Spleen (tissue), 11 donors: ENCODE measurements at regions not wholly inside any gene's neighbourhood (a gene's known extent, or its start where the extent isn't known, plus 50 kb on each side); places are given as distances from the start of the nearest gene placed in this dataset.

Experiments
- DNase-seq: peaks from one replicate; pipeline ENCODE4 v3.0.0-alpha.2; 2020
- H3K27ac ChIP-seq, 8 donors: fragments of 200-600 bp; sonication (generic) in 7 of 8; 1 replicate in 4 of 8; 2 replicates in 4 of 8; pipeline versions ENCODE4 v1.5.0 to v1.8.0; 2016 to 2021; ENCODE audit warnings: inconsistent platforms in 4 of 8, mild to moderate bottlenecking in 4 of 8, moderate library complexity in 1 of 8
- H3K27me3 ChIP-seq, 7 donors: fragments of 200-600 bp; sonication (generic) in 6 of 7; replicated peaks in 1 of 7; 1 replicate in 4 of 7; 2 replicates in 3 of 7; pipeline versions ENCODE4 v1.5.0 to v1.8.0; 2016 to 2021; ENCODE audit warnings: inconsistent platforms in 3 of 7, mild to moderate bottlenecking in 1 of 7
- H3K36me3 ChIP-seq, 6 donors: fragments of 200-600 bp; sonication (generic) in 5 of 6; 1 replicate in 4 of 6; 2 replicates in 2 of 6; pipeline versions ENCODE4 v1.5.0 to v1.8.0; 2016 to 2021; ENCODE audit warnings: inconsistent platforms in 2 of 6
- H3K4me1 ChIP-seq, 6 donors: fragments of 200-600 bp; sonication (generic) in 5 of 6; 1 replicate in 3 of 6; 2 replicates in 3 of 6; pipeline versions ENCODE4 v1.5.0 to v1.8.0; 2016 to 2021; ENCODE audit warnings: inconsistent platforms in 3 of 6
- H3K4me3 ChIP-seq, 8 donors: fragments of 200-600 bp; sonication (generic) in 7 of 8; 1 replicate in 4 of 8; 2 replicates in 4 of 8; pipeline versions ENCODE4 v1.5.0 to v1.8.0; 2016 to 2021; ENCODE audit warnings: inconsistent platforms in 4 of 8, mild to moderate bottlenecking in 4 of 8, moderate library complexity in 2 of 8
- H3K9me3 ChIP-seq, 8 donors: fragments of 200-600 bp; sonication (generic) in 7 of 8; 1 replicate in 4 of 8; 2 replicates in 4 of 8; pipeline versions ENCODE4 v1.5.0 to v1.8.0; 2016 to 2021; ENCODE audit warnings: inconsistent platforms in 4 of 8
- POLR2A ChIP-seq, 3 donors: fragments of 450-650 bp; IDR thresholded peaks; one replicate each; pipeline ENCODE4 v1.5.1; 2017; ENCODE audit warnings: antibody characterized with exemption in 3 of 3, mild to moderate bottlenecking in 1 of 3
- POLR2AphosphoS5 ChIP-seq, 3 donors: sonication (generic); formaldehyde crosslinking; IDR thresholded peaks; one replicate each; pipeline ENCODE4 v1.5.1; 2017; ENCODE audit warnings: antibody characterized with exemption in 3 of 3
- WGBS, 5 donors: extraction: QIAGEN DNeasy Blood & Tissue Kit in 3 of 5; methylation state at CpG; one replicate each; pipeline versions ENCODE4 v1.1.5 to v1.1.7; 2013 to 2018; 5-methylcytosine and 5-hydroxymethylcytosine counted together
- intact Hi-C: fragments of 100-400 bp; cut with DNase I; formaldehyde crosslinking; loops from one replicate; pipeline ENCODE4 v1.15.0; 2023; ENCODE audit warnings: low total_unique reads
- TF ChIP-seq, protein P1 (sequence below), 11 experiments: fragments of 200-600 bp in 7 of 11; fragments of 450-650 bp in 4 of 11; sonication (generic) in 4 of 11; IDR thresholded peaks in 8 of 11; conservative IDR thresholded peaks in 3 of 11; 1 replicate in 7 of 11; 2 replicates in 4 of 11; pipeline versions ENCODE4 v1.4.0 to v1.8.0; 2016 to 2021; ENCODE audit warnings: antibody characterized with exemption in 11 of 11, inconsistent platforms in 4 of 11, mild to moderate bottlenecking in 1 of 11
- donor health status: healthy with polysubstance abuse.
- donor health status: DM: no; HTN: no; CAD: no; lungs with moderate emphysema.
- donor health status: DM: no; HTN: no; CAD: no.
- donor health status: Bipolar disorder and iron deficiency.
- donor health status: healthy.
- donor health status: DM: no; HTN: no; CAD: no.
- donor health status: DM: yes; HTN: yes; CAD: no.

DNA sequence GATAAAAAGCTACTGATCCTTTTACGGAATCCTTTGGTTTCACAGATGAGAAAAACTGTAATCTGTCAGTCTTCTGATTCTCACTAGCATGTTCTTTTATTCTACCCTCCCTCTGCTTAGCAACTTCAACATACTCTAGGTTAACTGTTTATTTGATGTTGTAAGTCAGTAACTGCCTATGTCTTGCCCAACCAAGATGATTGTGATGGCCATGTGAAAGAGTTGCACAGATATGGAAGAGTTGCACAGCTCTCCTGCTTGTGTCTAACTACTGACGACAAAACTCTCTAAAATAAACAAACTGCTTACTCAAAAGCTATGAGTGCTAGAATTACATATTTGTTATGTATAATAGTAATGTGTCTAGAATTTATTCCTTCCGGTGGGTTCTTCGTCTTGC, 227.3 kb upstream of the DAB2 start:
- TF ChIP-seq POLR2AphosphoS5 (IDR thresholded peaks at IDR 0.05) (no peak), POLR2A (IDR thresholded peaks at IDR 0.05) (no peak)
- TF ChIP-seq, protein P1, sequence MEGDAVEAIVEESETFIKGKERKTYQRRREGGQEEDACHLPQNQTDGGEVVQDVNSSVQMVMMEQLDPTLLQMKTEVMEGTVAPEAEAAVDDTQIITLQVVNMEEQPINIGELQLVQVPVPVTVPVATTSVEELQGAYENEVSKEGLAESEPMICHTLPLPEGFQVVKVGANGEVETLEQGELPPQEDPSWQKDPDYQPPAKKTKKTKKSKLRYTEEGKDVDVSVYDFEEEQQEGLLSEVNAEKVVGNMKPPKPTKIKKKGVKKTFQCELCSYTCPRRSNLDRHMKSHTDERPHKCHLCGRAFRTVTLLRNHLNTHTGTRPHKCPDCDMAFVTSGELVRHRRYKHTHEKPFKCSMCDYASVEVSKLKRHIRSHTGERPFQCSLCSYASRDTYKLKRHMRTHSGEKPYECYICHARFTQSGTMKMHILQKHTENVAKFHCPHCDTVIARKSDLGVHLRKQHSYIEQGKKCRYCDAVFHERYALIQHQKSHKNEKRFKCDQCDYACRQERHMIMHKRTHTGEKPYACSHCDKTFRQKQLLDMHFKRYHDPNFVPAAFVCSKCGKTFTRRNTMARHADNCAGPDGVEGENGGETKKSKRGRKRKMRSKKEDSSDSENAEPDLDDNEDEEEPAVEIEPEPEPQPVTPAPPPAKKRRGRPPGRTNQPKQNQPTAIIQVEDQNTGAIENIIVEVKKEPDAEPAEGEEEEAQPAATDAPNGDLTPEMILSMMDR (IDR thresholded peaks at IDR 0.05 in 8 of 11, conservative IDR thresholded peaks at IDR 0.05 in 3 of 11): no peak
- intact Hi-C loops: no loop called here
- no peak for DNase-seq
- Histone ChIP-seq H3K27ac (no peak overlapping the region), H3K27me3 (no peaks in the 10 kb centered on the region), H3K36me3 (no peaks in the 10 kb centered on the region), H3K4me1 (no peaks in the 10 kb centered on the region), H3K4me3 (no peak overlapping the region), H3K9me3 (peaks cover 0 to 6% (median 0%) of the 10 kb centered on the region in 8 donors)
- WGBS, 5 donors: 79 to 94% (median 90%) methylated on average over 4 of the region's 4 CpGs

DNA sequence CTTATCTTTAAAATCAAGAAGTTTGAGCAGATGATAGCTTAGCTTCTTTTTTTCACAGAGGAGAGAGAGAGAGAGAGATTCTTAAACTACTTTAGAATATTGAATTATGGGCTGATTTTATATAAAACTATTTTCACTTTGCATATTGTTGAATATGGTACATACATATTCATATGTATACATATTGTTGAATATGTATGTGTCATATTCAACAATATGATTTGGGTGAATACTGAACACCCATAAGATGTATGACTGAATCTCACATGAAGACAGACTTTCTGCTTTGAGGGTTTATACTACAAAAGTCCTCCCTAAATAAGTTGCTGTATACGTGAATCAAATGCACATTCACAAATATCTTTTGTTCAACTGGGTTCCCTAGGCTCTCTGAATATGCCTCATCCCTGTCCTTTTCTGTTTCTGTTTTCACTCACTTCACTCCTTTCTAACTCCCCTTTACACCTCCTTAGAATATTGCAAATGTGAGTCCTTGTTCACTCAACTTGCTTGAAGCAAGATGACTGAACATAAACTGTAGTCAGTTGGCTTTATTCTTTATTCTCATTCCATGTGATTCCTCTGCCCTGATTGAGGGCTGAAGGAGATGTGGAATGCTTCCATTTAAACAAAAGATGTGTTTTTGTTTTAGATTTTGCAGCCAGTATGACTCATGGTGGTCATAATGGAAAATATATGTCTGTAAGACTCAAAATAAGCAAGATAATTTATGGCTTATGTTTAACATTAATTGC, 225.4 kb upstream of the DAB2 start:
- Histone ChIP-seq H3K27me3 (no peaks in the 10 kb centered on the region), H3K9me3 (peaks cover 0 to 6% (median 0%) of the 10 kb centered on the region in 8 donors), H3K4me3 (no peak overlapping the region), H3K4me1 (no peaks in the 10 kb centered on the region), H3K27ac (no peak overlapping the region), H3K36me3 (no peaks in the 10 kb centered on the region)
- DNase-seq: no peak
- no peak for TF ChIP-seq POLR2AphosphoS5 (IDR thresholded peaks at IDR 0.05)
- no peak for TF ChIP-seq POLR2A (IDR thresholded peaks at IDR 0.05)
- intact Hi-C loops: no loop called here
- WGBS, 5 donors: 73 to 83% (median 80%) methylated on average over 1 of the region's 1 CpG

DNA sequence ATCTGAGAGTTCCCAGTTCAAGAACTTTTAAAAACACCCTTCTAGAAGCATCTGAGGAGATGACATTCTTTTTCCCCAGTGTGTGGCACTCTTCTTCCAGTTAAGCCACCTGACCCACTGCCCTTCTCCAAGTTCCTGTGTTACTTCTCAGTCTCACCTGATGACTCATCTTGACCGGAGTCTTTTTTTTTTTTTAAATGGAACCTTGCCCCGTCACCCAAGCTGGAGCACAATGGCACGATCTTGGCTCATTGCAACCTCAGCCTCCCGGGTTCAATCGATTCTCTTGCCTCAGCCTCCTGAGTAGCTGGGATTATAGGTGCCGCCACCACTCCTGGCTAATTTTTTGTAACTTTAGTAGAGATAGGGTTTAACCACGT, 224.1 kb upstream of the DAB2 start:
- intact Hi-C loops: no loop called here
- no peak for DNase-seq
- H3K27me3 ChIP-seq: no peaks in the 10 kb centered on the region
- H3K4me1 ChIP-seq: no peaks in the 10 kb centered on the region
- no peak for TF ChIP-seq POLR2AphosphoS5 (IDR thresholded peaks at IDR 0.05)
- no peak for TF ChIP-seq POLR2A (IDR thresholded peaks at IDR 0.05)
- no peak overlapping the region for H3K4me3 ChIP-seq
- no peaks in the 10 kb centered on the region for H3K36me3 ChIP-seq
- no peak overlapping the region for H3K27ac ChIP-seq
- 69 to 87% (median 78%) methylated on average over 7 of the region's 7 CpGs for WGBS, 5 donors
- peaks cover 0 to 6% (median 0%) of the 10 kb centered on the region in 8 donors for H3K9me3 ChIP-seq

DNA sequence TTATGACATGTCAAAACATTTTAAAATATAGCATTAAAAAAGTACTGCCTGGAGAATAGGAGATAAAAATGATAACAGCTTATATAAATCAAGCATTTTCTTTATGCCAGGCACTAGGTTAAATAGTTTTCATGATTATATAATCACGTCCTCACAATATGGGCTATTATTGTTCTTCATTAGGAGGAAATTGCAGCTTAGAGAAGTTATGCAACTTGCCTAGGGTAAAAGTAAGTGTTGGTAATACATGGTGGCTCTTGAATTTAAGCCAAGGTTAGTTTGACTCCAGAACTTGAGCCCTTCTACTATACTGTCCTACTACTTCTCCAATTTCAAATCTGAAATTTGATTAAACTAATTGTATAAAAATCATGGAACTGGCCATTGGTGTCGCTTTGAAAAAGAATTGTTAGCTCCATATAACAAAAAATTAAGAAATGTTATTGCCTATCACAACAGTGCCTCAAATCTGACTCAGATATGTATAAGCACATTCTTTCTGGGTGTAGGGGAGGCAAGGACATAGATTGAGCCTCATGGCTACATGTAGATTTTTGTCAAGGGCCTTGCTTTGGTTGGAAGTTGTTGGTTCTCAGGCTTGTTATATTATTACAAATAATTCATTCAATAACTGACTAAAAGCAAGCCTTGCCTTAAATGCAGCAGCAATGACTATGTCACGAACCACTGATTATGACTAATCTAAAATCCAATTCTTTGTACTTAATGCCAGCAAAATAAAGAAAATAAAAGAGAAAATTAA, 223.5 kb upstream of the DAB2 start:
- no peak overlapping the region for H3K4me3 ChIP-seq
- 68 to 85% (median 72%) methylated on average over 3 of the region's 3 CpGs for WGBS, 5 donors
- no peaks in the 10 kb centered on the region for H3K36me3 ChIP-seq
- no peak for TF ChIP-seq POLR2A (IDR thresholded peaks at IDR 0.05)
- TF ChIP-seq POLR2AphosphoS5 (IDR thresholded peaks at IDR 0.05): no peak
- TF ChIP-seq, protein P1 (IDR thresholded peaks at IDR 0.05 in 8 of 11, conservative IDR thresholded peaks at IDR 0.05 in 3 of 11): no peak
- intact Hi-C loops: no loop called here
- DNase-seq: no peak
- H3K27me3 ChIP-seq: no peaks in the 10 kb centered on the region
- H3K4me1 ChIP-seq: no peaks in the 10 kb centered on the region
- peaks cover 0 to 6% (median 0%) of the 10 kb centered on the region in 8 donors for H3K9me3 ChIP-seq
- no peak overlapping the region for H3K27ac ChIP-seq

DNA sequence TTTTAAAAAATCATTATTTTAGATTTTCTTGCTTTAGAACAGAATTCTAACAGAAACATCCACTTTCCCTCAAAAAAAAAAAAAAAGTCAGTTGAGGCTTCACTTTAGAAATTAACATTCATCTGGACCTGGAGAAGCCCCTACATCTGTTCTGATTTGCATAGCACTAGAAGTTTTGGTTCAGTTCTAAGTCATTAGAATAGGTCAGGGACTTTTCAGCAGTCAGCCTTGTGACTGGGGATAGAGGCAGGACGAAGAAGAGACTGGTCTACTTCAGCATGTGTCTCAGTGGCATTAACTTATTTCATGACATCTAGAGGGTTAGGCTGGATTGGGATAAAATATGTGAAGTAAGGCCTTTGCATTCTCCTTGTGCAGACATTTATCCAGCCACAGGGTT, 215.8 kb upstream of the DAB2 start:
- no peaks in the 10 kb centered on the region for H3K27me3 ChIP-seq
- no peaks in the 10 kb centered on the region for H3K36me3 ChIP-seq
- TF ChIP-seq, protein P1 (IDR thresholded peaks at IDR 0.05 in 8 of 11, conservative IDR thresholded peaks at IDR 0.05 in 3 of 11): no peak
- no peak for TF ChIP-seq POLR2A (IDR thresholded peaks at IDR 0.05)
- TF ChIP-seq POLR2AphosphoS5 (IDR thresholded peaks at IDR 0.05): no peak
- intact Hi-C loops: no loop called here
- H3K4me1 ChIP-seq: no peaks in the 10 kb centered on the region
- 43 to 78% (median 61%) methylated on average over 1 of the region's 1 CpG for WGBS, 5 donors
- H3K27ac ChIP-seq: no peak overlapping the region
- no peak overlapping the region for H3K4me3 ChIP-seq
- no peaks in the 10 kb centered on the region for H3K9me3 ChIP-seq
- no peak for DNase-seq
